GM12891 (cell line): ENCODE measurements at regions not wholly inside any gene's neighbourhood (a gene's known extent, or its start where the extent isn't known, plus 50 kb on each side); places are given as distances from the start of the nearest gene placed in this dataset.

Experiments
- DNase-seq: peaks from one replicate; pipeline ENCODE4 v3.0.0; 2011; ENCODE audit warnings: low spot score; ENCODE audit not compliant: insufficient read length
- FAIRE-seq: peaks from 2 replicates; lab custom pipeline; 2011; peaks lifted over from hg19 to GRCh38; lab: Jason Lieb, UNC
- PAX5 ChIP-seq: IDR thresholded peaks from 2 replicates; pipeline ENCODE4 v1.6.1; 2011; ENCODE audit warnings: low read length, moderate library complexity, mild to moderate bottlenecking; ENCODE audit not compliant: insufficient read depth, severe bottlenecking
- POLR2A ChIP-seq: IDR thresholded peaks from 2 replicates; pipeline ENCODE4 v1.6.1; 2011; ENCODE audit warnings: low read depth, low read length, control low read depth
- POLR2AphosphoS5 ChIP-seq: IDR thresholded peaks from 2 replicates; pipeline ENCODE4 v1.6.1; 2011; ENCODE audit warnings: low read depth, low read length, control low read depth
- POU2F2 ChIP-seq: IDR thresholded peaks from 2 replicates; pipeline ENCODE4 v1.6.1; 2011; ENCODE audit warnings: low read depth, mild to moderate bottlenecking, control low read depth, low read length, moderate library complexity
- SPI1 ChIP-seq: IDR thresholded peaks from 2 replicates; pipeline ENCODE4 v1.6.1; 2011; ENCODE audit warnings: low read depth, low read length, control low read depth
- TAF1 ChIP-seq: IDR thresholded peaks from 2 replicates; pipeline ENCODE4 v1.6.1; 2011; ENCODE audit warnings: low read depth, low read length, control low read depth

DNA sequence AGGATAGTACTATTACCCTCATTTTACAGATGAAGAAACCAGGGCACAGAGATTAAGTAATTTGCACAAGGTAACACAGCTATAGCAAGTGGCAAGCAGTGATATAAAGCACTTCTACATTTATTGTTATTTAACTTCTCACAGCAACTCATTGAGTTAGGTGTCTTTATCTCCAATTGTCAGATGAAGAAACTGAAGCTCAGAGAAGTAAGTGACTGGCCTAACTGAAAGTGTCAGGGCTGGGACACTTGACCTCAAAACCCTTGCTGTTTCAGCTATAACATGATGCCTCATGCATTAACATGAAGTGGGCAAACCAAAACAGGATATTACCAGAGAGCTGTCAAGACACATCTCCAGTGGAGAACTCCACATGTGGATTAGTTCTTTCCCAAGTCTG lies 65.8 kb upstream of the LEKR1 start:
- no peak for TF ChIP-seq TAF1
- TF ChIP-seq SPI1 = no peak
- TF ChIP-seq POLR2AphosphoS5 = no peak
- TF ChIP-seq POLR2A = no peak
- TF ChIP-seq PAX5 = no peak
- no peak for TF ChIP-seq POU2F2
- DNase-seq (no peak), FAIRE-seq (peak; percentile 90)

DNA sequence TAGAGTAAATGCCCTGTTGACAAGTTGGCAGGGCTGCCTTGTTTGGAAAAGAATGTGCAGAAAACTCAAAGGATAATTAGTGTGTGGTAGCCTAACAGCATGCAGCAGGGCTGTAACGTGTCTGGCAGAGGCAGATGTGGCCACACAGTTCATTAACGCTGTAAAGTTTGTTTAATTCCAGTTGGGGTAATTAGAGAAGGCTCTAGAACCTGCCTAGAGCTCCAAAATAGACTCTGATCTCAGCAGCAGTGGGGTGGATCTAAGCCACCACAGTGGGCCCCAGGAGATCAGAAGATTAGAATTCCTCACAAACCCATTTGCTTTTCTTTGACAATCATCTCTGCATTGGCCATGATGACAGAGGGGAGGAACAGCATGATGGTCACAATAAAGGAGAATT lies 65.1 kb upstream of the LEKR1 start:
- FAIRE-seq (no peak), DNase-seq (no peak)
- TF ChIP-seq SPI1 = no peak
- TF ChIP-seq POU2F2 = no peak
- TF ChIP-seq PAX5 = no peak
- TF ChIP-seq TAF1 = no peak
- TF ChIP-seq POLR2AphosphoS5 = no peak
- TF ChIP-seq POLR2A = no peak

GRCh38 chr3:156761713-156762451 lies 64.3 kb upstream of the LEKR1 start:
- TF ChIP-seq POLR2AphosphoS5 (no peak), SPI1 (no peak), POU2F2 (no peak), TAF1 (no peak), POLR2A (no peak), PAX5 (no peak)
- DNase-seq = no peak
- no peak for FAIRE-seq

- TF ChIP-seq POLR2A (no peak), TAF1 (no peak)
- DNase-seq (no peak), FAIRE-seq (no peak)
These were observed 63.4 kb upstream of the LEKR1 start for GRCh38 chr3:156762631-156763185.

- DNase-seq (no peak), FAIRE-seq (no peak)
- TF ChIP-seq POLR2A (no peak), POLR2AphosphoS5 (no peak), TAF1 (no peak), SPI1 (no peak), PAX5 (no peak), POU2F2 (no peak)
These were observed 62.8 kb upstream of the LEKR1 start for GRCh38 chr3:156763386-156763785.

GRCh38 chr3:156763931-156764720 lies 62.0 kb upstream of the LEKR1 start:
- peak; percentile 5 for FAIRE-seq
- no peak for TF ChIP-seq POLR2A
- DNase-seq = no peak

GRCh38 chr3:156764751-156765150 lies 61.4 kb upstream of the LEKR1 start:
- FAIRE-seq (no peak), DNase-seq (no peak)
- TF ChIP-seq PAX5 = no peak
- no peak for TF ChIP-seq POLR2A
- no peak for TF ChIP-seq POU2F2

- FAIRE-seq (no peak), DNase-seq (no peak)
- no peak for TF ChIP-seq SPI1
- no peak for TF ChIP-seq POLR2AphosphoS5
- TF ChIP-seq TAF1 = no peak
- no peak for TF ChIP-seq POLR2A
- TF ChIP-seq POU2F2 = no peak
- no peak for TF ChIP-seq PAX5
These were observed 57.8 kb upstream of the LEKR1 start for GRCh38 chr3:156768390-156768789.

DNA sequence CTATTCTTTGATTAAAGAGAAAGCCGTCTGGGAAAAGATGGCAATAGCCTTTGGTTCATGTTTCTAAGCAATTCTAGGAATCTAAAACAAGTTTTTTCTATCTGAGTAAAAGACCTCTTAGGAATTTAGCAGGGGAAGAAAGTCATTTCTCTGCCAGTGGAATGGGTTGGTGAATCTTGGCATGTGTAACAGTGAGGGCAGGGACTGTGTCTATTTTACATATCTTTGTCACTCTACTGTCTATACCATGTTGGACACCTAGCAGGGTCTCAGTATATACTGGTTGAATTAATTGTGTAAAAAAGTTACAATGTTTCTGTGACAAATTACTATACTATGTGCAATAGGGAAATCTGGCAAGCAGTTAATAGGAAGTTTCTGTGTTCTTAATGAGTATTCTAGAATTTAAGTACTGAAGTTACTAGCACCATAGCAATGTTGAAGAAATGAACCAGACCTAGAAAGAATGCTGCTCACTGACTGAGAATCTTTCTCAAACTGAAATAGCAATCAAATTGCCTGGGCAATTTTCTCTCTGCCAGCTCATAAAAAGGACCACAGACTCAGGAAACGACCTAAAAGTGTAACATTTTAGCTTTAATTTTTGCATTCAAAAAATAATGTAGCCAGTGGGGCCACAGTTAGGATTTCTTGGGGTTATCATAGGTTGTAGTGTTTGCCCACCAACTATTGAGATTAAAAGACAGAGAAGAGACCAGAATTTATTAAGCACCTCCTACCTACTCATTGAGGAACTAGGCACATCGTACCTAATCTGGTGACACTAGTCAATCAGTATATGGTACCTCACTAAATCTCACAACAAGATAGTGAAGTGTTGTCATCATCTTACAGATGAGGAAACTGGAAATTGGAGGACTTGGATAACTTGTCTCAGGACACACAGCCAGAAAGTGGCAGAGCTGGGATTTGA lies 56.2 kb upstream of the LEKR1 start:
- no peak for TF ChIP-seq PAX5
- TF ChIP-seq TAF1 = no peak
- no peak for TF ChIP-seq SPI1
- no peak for TF ChIP-seq POLR2A
- TF ChIP-seq POU2F2 = no peak
- no peak for TF ChIP-seq POLR2AphosphoS5
- FAIRE-seq (no peak), DNase-seq (no peak)
